ENCODE measurements at regions not wholly inside any gene's neighbourhood (a gene's known extent, or its start where the extent isn't known, plus 50 kb on each side); places are given as distances from the start of the nearest gene placed in this dataset.

GRCh38 chr22:48082284-48082683, 1319.8 kb downstream of the TBC1D22A start:
- no peak overlapping the region for H2AFZ ChIP-seq (ENCODE audit: low read depth, low read length)
- H3K9me3 ChIP-seq (ENCODE audit: low read length), result no peaks in the 10 kb centered on the region
- no peaks in the 10 kb centered on the region for H3K27me3 ChIP-seq (ENCODE audit: insufficient read depth, low read length)
- H3K36me3 ChIP-seq (ENCODE audit: insufficient read depth, low read length), result no peaks in the 10 kb centered on the region
- no peak overlapping the region for H3K4me3 ChIP-seq (ENCODE audit: low read length)
- H3K4me1 ChIP-seq (ENCODE audit: insufficient read depth, low read length), result no peaks in the 10 kb centered on the region

- H2AFZ ChIP-seq (ENCODE audit: low read depth, low read length), result no peak overlapping the region
- no peaks in the 10 kb centered on the region for H3K4me1 ChIP-seq (ENCODE audit: insufficient read depth, low read length)
- H3K9me3 ChIP-seq (ENCODE audit: low read length), result no peaks in the 10 kb centered on the region
- H3K36me3 ChIP-seq (ENCODE audit: insufficient read depth, low read length), result no peaks in the 10 kb centered on the region
- no peak overlapping the region for H3K4me3 ChIP-seq (ENCODE audit: low read length)
- H3K27me3 ChIP-seq (ENCODE audit: insufficient read depth, low read length), result no peaks in the 10 kb centered on the region
Measured at GRCh38 chr22:48081281-48081680, 1318.8 kb downstream of the TBC1D22A start.

DNA sequence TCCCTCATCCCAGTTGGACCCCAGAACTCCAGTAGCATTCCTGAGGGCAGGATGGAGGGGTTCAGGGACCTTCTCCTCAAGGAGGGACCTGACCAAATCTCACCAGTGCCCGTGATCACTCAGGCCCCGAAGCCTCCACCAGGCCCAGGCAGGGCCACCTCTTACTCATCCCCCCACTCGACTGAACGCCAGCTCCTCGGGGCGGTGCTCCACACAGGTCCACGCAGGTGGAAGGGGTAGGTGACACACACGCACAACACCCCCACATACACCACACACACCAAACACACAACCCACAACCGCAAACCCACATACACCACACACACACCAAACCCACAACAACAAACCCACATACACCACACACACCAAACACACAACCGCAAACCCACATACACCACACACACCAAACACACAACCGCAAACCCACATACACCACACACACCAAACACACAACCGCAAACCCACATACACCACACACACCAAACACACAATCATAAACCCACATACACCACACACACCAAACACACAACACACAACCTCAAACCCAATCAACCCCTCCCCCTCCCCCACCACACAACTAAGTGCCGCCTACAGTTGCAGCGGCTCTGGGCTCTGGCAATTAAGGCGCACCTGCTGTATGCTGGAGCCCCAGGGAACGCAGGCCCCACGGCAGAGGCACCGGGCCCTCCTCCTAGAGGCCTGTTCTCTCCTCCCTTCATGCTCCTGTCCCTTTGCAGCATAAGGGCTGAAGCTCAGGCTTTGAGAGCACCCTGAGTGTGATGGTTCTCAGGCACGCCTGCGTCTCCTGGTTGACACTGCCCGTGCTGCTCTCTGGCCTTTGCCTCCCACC, 1318.1 kb downstream of the TBC1D22A start:
- Histone ChIP-seq H3K4me3 (ENCODE audit: low read length) (no peak overlapping the region), H3K9me3 (ENCODE audit: low read length) (no peaks in the 10 kb centered on the region), H3K4me1 (ENCODE audit: insufficient read depth, low read length) (no peaks in the 10 kb centered on the region), H2AFZ (ENCODE audit: low read depth, low read length) (no peak overlapping the region), H3K36me3 (ENCODE audit: insufficient read depth, low read length) (no peaks in the 10 kb centered on the region), H3K27me3 (ENCODE audit: insufficient read depth, low read length) (no peaks in the 10 kb centered on the region)

GRCh38 chr22:48079505-48080290, 1317.2 kb downstream of the TBC1D22A start:
- H3K4me3 ChIP-seq (ENCODE audit: low read length), result no peak overlapping the region
- no peaks in the 10 kb centered on the region for H3K9me3 ChIP-seq (ENCODE audit: low read length)
- H3K36me3 ChIP-seq (ENCODE audit: insufficient read depth, low read length), result no peaks in the 10 kb centered on the region
- H3K4me1 ChIP-seq (ENCODE audit: insufficient read depth, low read length), result no peaks in the 10 kb centered on the region
- H2AFZ ChIP-seq (ENCODE audit: low read depth, low read length), result no peak overlapping the region
- no peaks in the 10 kb centered on the region for H3K27me3 ChIP-seq (ENCODE audit: insufficient read depth, low read length)

DNA sequence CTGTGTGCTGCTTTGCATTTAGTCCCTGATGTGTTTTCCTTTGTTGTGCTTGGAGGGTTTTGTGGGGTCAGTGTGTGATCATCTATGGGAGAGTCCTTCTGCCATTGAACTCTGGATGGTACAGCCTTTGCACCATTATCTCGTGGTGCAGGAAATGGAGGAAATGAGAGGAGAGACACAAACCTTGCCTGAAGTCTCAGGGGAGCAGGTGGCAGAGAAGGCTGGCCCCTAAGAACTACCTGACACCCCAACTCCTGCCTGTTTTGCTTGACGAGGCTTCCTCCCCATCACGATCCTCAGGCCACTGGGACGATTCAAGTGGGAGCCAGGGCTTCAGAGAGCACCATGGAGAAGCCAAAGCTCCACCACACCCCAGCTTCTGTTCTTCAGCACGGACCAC, 1316.4 kb downstream of the TBC1D22A start:
- Histone ChIP-seq H2AFZ (ENCODE audit: low read depth, low read length) (no peak overlapping the region), H3K9me3 (ENCODE audit: low read length) (no peaks in the 10 kb centered on the region), H3K4me3 (ENCODE audit: low read length) (no peak overlapping the region), H3K36me3 (ENCODE audit: insufficient read depth, low read length) (no peaks in the 10 kb centered on the region), H3K4me1 (ENCODE audit: insufficient read depth, low read length) (no peaks in the 10 kb centered on the region), H3K27me3 (ENCODE audit: insufficient read depth, low read length) (no peaks in the 10 kb centered on the region)

GRCh38 chr22:48077699-48078098, 1315.2 kb downstream of the TBC1D22A start:
- Histone ChIP-seq H3K9me3 (ENCODE audit: low read length) (no peaks in the 10 kb centered on the region), H2AFZ (ENCODE audit: low read depth, low read length) (no peak overlapping the region), H3K4me1 (ENCODE audit: insufficient read depth, low read length) (no peaks in the 10 kb centered on the region), H3K36me3 (ENCODE audit: insufficient read depth, low read length) (no peaks in the 10 kb centered on the region), H3K27me3 (ENCODE audit: insufficient read depth, low read length) (no peaks in the 10 kb centered on the region), H3K4me3 (ENCODE audit: low read length) (no peak overlapping the region)

DNA sequence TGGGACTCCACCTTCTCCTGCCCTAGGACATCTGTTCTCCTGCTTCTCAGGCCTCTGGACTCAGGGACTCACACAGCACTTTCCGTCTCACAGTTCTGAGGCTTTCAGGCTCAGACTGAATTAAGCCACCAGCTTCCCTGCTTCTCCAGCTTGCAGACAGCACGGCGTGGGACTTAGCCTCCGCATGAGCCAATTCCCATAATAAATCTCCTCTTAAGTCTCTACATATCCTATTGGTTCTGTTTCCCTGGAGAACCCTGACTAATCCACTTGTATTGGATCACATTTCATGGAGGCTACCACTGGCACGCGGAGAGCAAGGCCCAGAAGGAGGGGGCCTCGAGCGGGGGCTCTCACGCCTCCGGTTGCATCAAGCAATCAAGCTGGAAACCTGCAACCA, 1313.6 kb downstream of the TBC1D22A start:
- Histone ChIP-seq H3K36me3 (ENCODE audit: insufficient read depth, low read length) (no peaks in the 10 kb centered on the region), H3K9me3 (ENCODE audit: low read length) (no peaks in the 10 kb centered on the region), H3K4me3 (ENCODE audit: low read length) (no peak overlapping the region), H2AFZ (ENCODE audit: low read depth, low read length) (no peak overlapping the region), H3K27me3 (ENCODE audit: insufficient read depth, low read length) (no peaks in the 10 kb centered on the region), H3K4me1 (ENCODE audit: insufficient read depth, low read length) (no peaks in the 10 kb centered on the region)

- H3K36me3 ChIP-seq (ENCODE audit: insufficient read depth, low read length), result no peaks in the 10 kb centered on the region
- no peak overlapping the region for H2AFZ ChIP-seq (ENCODE audit: low read depth, low read length)
- no peak overlapping the region for H3K4me3 ChIP-seq (ENCODE audit: low read length)
- no peaks in the 10 kb centered on the region for H3K27me3 ChIP-seq (ENCODE audit: insufficient read depth, low read length)
- H3K4me1 ChIP-seq (ENCODE audit: insufficient read depth, low read length), result no peaks in the 10 kb centered on the region
- no peaks in the 10 kb centered on the region for H3K9me3 ChIP-seq (ENCODE audit: low read length)
Measured at GRCh38 chr22:48075604-48076003, 1313.2 kb downstream of the TBC1D22A start.

GRCh38 chr22:48072777-48073176, 1310.3 kb downstream of the TBC1D22A start:
- Histone ChIP-seq H2AFZ (ENCODE audit: low read depth, low read length) (no peak overlapping the region), H3K4me1 (ENCODE audit: insufficient read depth, low read length) (no peaks in the 10 kb centered on the region), H3K4me3 (ENCODE audit: low read length) (no peak overlapping the region), H3K36me3 (ENCODE audit: insufficient read depth, low read length) (no peaks in the 10 kb centered on the region), H3K9me3 (ENCODE audit: low read length) (no peaks in the 10 kb centered on the region), H3K27me3 (ENCODE audit: insufficient read depth, low read length) (no peaks in the 10 kb centered on the region)

- Histone ChIP-seq H3K27me3 (ENCODE audit: insufficient read depth, low read length) (no peaks in the 10 kb centered on the region), H3K4me3 (ENCODE audit: low read length) (no peak overlapping the region), H3K36me3 (ENCODE audit: insufficient read depth, low read length) (no peaks in the 10 kb centered on the region), H3K4me1 (ENCODE audit: insufficient read depth, low read length) (no peaks in the 10 kb centered on the region), H3K9me3 (ENCODE audit: low read length) (no peaks in the 10 kb centered on the region), H2AFZ (ENCODE audit: low read depth, low read length) (no peak overlapping the region)
Measured at GRCh38 chr22:48071828-48072227, 1309.4 kb downstream of the TBC1D22A start.

DNA sequence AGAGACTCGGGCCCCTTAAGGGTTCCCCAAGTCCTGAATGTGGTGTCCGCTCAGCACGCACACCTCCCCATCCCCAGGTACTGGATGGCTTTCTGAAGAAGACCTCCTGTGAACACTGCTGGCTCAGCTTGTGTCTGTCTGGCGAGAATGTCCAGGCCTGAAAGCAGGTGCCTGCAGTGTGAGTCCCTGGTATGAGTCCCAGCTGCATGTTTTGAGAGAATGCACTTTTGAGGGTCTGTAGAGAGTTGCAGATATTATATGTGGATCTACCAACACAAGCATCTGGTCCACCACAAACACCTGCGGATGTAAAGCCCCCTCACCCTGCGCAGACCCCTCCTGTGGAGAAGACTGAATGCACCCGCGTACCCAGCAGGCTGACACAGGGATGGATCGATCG, 1308.9 kb downstream of the TBC1D22A start:
- Histone ChIP-seq H3K4me1 (ENCODE audit: insufficient read depth, low read length) (no peaks in the 10 kb centered on the region), H3K4me3 (ENCODE audit: low read length) (no peak overlapping the region), H3K36me3 (ENCODE audit: insufficient read depth, low read length) (no peaks in the 10 kb centered on the region), H3K27me3 (ENCODE audit: insufficient read depth, low read length) (no peaks in the 10 kb centered on the region), H3K9me3 (ENCODE audit: low read length) (no peaks in the 10 kb centered on the region), H2AFZ (ENCODE audit: low read depth, low read length) (no peak overlapping the region)

DNA sequence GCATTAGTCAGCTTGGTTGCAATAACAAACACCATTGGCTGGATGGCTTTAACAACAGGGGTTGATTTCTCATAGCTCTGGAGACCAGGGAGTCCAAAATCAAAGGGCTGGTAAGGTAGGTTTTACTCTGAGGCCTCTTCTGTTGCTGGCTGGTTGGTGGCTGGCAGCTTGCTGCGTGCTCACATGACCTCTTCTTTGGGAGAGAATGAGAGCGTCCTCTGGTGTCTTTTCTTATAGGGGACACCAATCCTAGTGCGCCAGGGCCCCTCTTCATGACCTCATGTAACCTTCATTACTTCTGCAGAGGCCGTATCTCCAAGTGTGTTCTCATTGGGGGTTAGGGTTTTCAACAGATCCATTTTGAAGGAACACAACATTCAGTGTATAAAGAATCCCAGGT, 1308.3 kb downstream of the TBC1D22A start:
- H3K36me3 ChIP-seq (ENCODE audit: insufficient read depth, low read length), result no peaks in the 10 kb centered on the region
- no peak overlapping the region for H2AFZ ChIP-seq (ENCODE audit: low read depth, low read length)

GRCh38 chr22:48070083-48070482, 1307.6 kb downstream of the TBC1D22A start:
- Histone ChIP-seq H3K9me3 (ENCODE audit: low read length) (no peaks in the 10 kb centered on the region), H3K36me3 (ENCODE audit: insufficient read depth, low read length) (no peaks in the 10 kb centered on the region), H2AFZ (ENCODE audit: low read depth, low read length) (no peak overlapping the region), H3K4me3 (ENCODE audit: low read length) (no peak overlapping the region), H3K27me3 (ENCODE audit: insufficient read depth, low read length) (no peaks in the 10 kb centered on the region), H3K4me1 (ENCODE audit: insufficient read depth, low read length) (no peaks in the 10 kb centered on the region)

More for the DNA sequence above, 1308.3 kb downstream of the TBC1D22A start:
- Histone ChIP-seq H3K27me3 (ENCODE audit: insufficient read depth, low read length) (no peaks in the 10 kb centered on the region), H3K9me3 (ENCODE audit: low read length) (no peaks in the 10 kb centered on the region), H3K4me1 (ENCODE audit: insufficient read depth, low read length) (no peaks in the 10 kb centered on the region), H3K4me3 (ENCODE audit: low read length) (no peak overlapping the region)

Data from neuron (in vitro differentiated cells).